ENCODE measurements at regions not wholly inside any gene's neighbourhood (a gene's known extent, or its start where the extent isn't known, plus 50 kb on each side); places are given as distances from the start of the nearest gene placed in this dataset.

- TF ChIP-seq CTCF (conservative IDR thresholded peaks at IDR 0.05; ENCODE audit: low read length) (no peak), EZH2phosphoT487 (IDR thresholded peaks at IDR 0.05; ENCODE audit: borderline replicate concordance, low read depth, low read length) (no peak)
Measured at GRCh38 chr2:13067508-13067907, 350.8 kb downstream of the TRIB2 start.
